ENCODE measurements at regions not wholly inside any gene's neighbourhood (a gene's known extent, or its start where the extent isn't known, plus 50 kb on each side); places are given as distances from the start of the nearest gene placed in this dataset.
A peak's percentile ranks its signal among the peaks of the same experiment; 100 is the strongest.

DNA sequence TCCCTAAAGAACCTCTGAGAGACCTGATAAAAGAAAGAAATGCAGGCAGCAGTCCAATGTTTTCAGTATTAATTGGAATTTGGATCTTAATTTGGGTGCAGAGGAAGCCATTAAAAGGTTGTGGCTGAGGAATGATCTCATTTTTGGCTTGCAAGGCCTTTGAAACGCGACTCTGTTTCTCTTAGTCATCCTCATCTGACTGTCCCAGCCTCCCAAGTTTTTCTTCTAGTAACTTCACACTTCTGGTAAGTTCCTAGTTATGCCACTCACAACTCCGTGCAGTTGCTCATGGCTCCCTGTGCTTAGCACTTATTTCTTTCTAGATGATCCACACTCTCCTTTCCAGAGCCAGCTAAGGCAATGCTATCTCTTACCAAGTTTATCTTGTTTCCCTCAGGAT, 147.4 kb upstream of the USP24 start:
- no peaks in the 10 kb centered on the region for H3K9me3 ChIP-seq (ENCODE audit: control insufficient read depth, insufficient read depth, low read depth, low read length)
- H3K36me3 ChIP-seq (ENCODE audit: control insufficient read depth, insufficient read depth, low read length), result no peaks in the 10 kb centered on the region
- no peak overlapping the region for H2AFZ ChIP-seq (ENCODE audit: low read length)
- TF ChIP-seq, protein P1, sequence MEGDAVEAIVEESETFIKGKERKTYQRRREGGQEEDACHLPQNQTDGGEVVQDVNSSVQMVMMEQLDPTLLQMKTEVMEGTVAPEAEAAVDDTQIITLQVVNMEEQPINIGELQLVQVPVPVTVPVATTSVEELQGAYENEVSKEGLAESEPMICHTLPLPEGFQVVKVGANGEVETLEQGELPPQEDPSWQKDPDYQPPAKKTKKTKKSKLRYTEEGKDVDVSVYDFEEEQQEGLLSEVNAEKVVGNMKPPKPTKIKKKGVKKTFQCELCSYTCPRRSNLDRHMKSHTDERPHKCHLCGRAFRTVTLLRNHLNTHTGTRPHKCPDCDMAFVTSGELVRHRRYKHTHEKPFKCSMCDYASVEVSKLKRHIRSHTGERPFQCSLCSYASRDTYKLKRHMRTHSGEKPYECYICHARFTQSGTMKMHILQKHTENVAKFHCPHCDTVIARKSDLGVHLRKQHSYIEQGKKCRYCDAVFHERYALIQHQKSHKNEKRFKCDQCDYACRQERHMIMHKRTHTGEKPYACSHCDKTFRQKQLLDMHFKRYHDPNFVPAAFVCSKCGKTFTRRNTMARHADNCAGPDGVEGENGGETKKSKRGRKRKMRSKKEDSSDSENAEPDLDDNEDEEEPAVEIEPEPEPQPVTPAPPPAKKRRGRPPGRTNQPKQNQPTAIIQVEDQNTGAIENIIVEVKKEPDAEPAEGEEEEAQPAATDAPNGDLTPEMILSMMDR (conservative IDR thresholded peaks at IDR 0.05 in 1 of 2, IDR thresholded peaks at IDR 0.05 in 1 of 2; ENCODE audit: low read depth in 1 of 2, low read length in 2 of 2), result no peak
- TF ChIP-seq EZH2 (IDR thresholded peaks at IDR 0.05; ENCODE audit: low read length, missing control alignments), result no peak
- peaks cover 7% of the 10 kb centered on the region for H3K4me1 ChIP-seq (ENCODE audit: control insufficient read depth, extremely low read depth, insufficient read depth, low read length)
- H3K27me3 ChIP-seq (ENCODE audit: control insufficient read depth, insufficient read depth, low read length), result no peaks in the 10 kb centered on the region
- no peak overlapping the region for H3K27ac ChIP-seq (ENCODE audit: insufficient read depth, low read length)
- DNase-seq (ENCODE audit: low read depth in 2 of 2), result peak; percentile 77 to 85
- no peaks in the 10 kb centered on the region for H4K20me1 ChIP-seq (ENCODE audit: control insufficient read depth, extremely low read depth, insufficient read depth, low read length)
- no peak overlapping the region for H3K4me2 ChIP-seq (ENCODE audit: extremely low read depth, insufficient read depth, low read length)
- H3K79me2 ChIP-seq (ENCODE audit: control insufficient read depth, insufficient read depth, low read length), result no peaks in the 10 kb centered on the region
- H3K4me3 ChIP-seq (replicated peaks in 1 of 4; ENCODE audit: control extremely low read depth in 1 of 4, insufficient read depth in 1 of 4, low read depth in 3 of 4, low read length in 4 of 4), result no peak overlapping the region
- no peak overlapping the region for H3K9ac ChIP-seq (ENCODE audit: insufficient read depth, low read length)

DNA sequence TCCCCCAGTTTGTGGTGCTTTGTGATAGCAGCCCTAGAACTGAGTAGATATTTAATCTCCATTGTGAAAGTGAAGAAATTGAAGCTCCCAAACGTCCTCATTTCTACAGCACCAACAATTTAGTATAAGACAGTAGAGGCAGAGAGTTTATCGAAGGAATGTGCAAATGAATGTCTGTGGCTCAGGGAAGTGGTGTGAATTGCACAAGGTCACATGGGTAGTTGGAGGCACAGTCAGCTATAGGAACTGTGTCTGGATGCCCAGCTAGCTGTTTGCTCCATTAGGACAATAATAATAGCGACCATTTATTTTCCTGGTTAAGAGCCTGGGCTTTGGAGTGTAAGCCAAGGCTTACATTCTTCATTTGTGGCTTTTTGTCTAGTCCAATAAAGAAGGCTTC, 144.4 kb upstream of the USP24 start:
- H2AFZ ChIP-seq (ENCODE audit: low read length), result no peak overlapping the region
- no peaks in the 10 kb centered on the region for H3K9me3 ChIP-seq (ENCODE audit: control insufficient read depth, insufficient read depth, low read depth, low read length)
- no peak for DNase-seq (ENCODE audit: low read depth in 2 of 2)
- no peaks in the 10 kb centered on the region for H3K27me3 ChIP-seq (ENCODE audit: control insufficient read depth, insufficient read depth, low read length)
- no peak overlapping the region for H3K4me3 ChIP-seq (replicated peaks in 1 of 4; ENCODE audit: control extremely low read depth in 1 of 4, insufficient read depth in 1 of 4, low read depth in 3 of 4, low read length in 4 of 4)
- no peaks in the 10 kb centered on the region for H4K20me1 ChIP-seq (ENCODE audit: control insufficient read depth, extremely low read depth, insufficient read depth, low read length)
- TF ChIP-seq, protein P1 (conservative IDR thresholded peaks at IDR 0.05 in 1 of 2, IDR thresholded peaks at IDR 0.05 in 1 of 2; ENCODE audit: low read depth in 1 of 2, low read length in 2 of 2), result no peak
- TF ChIP-seq EZH2 (IDR thresholded peaks at IDR 0.05; ENCODE audit: low read length, missing control alignments), result no peak
- peaks cover 7% of the 10 kb centered on the region for H3K4me1 ChIP-seq (ENCODE audit: control insufficient read depth, extremely low read depth, insufficient read depth, low read length)
- no peak overlapping the region for H3K9ac ChIP-seq (ENCODE audit: insufficient read depth, low read length)
- H3K79me2 ChIP-seq (ENCODE audit: control insufficient read depth, insufficient read depth, low read length), result no peaks in the 10 kb centered on the region
- no peaks in the 10 kb centered on the region for H3K36me3 ChIP-seq (ENCODE audit: control insufficient read depth, insufficient read depth, low read length)
- H3K4me2 ChIP-seq (ENCODE audit: extremely low read depth, insufficient read depth, low read length), result no peak overlapping the region
- no peak overlapping the region for H3K27ac ChIP-seq (ENCODE audit: insufficient read depth, low read length)

DNA sequence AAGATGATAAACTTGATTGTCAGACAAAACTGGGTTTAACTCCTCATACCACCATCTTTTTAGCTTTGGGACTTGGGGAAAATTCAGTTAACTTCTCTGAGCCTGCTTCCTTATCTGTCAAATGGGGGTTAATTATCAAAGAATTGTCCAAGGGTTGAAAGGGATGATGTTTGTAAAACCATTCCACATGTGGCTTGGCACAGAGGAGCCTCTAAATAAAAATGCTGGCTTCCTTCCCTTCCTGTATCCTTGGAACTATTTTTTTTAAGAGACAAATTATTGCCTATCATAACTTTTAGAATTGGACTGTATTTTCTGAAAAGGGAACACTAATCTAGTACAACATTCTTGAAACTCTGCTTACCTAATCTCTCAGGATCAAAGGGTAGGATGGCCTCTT, 143.4 kb upstream of the USP24 start:
- H3K27ac ChIP-seq (ENCODE audit: insufficient read depth, low read length), result no peak overlapping the region
- H3K4me2 ChIP-seq (ENCODE audit: extremely low read depth, insufficient read depth, low read length), result no peak overlapping the region
- H2AFZ ChIP-seq (ENCODE audit: low read length), result no peak overlapping the region
- no peaks in the 10 kb centered on the region for H4K20me1 ChIP-seq (ENCODE audit: control insufficient read depth, extremely low read depth, insufficient read depth, low read length)
- H3K9ac ChIP-seq (ENCODE audit: insufficient read depth, low read length), result no peak overlapping the region
- no peaks in the 10 kb centered on the region for H3K36me3 ChIP-seq (ENCODE audit: control insufficient read depth, insufficient read depth, low read length)
- H3K27me3 ChIP-seq (ENCODE audit: control insufficient read depth, insufficient read depth, low read length), result no peaks in the 10 kb centered on the region
- TF ChIP-seq, protein P1 (conservative IDR thresholded peaks at IDR 0.05 in 1 of 2, IDR thresholded peaks at IDR 0.05 in 1 of 2; ENCODE audit: low read depth in 1 of 2, low read length in 2 of 2), result no peak
- no peak for TF ChIP-seq EZH2 (IDR thresholded peaks at IDR 0.05; ENCODE audit: low read length, missing control alignments)
- H3K4me3 ChIP-seq (replicated peaks in 1 of 4; ENCODE audit: control extremely low read depth in 1 of 4, insufficient read depth in 1 of 4, low read depth in 3 of 4, low read length in 4 of 4), result no peak overlapping the region
- H3K4me1 ChIP-seq (ENCODE audit: control insufficient read depth, extremely low read depth, insufficient read depth, low read length), result peaks cover 7% of the 10 kb centered on the region
- no peaks in the 10 kb centered on the region for H3K9me3 ChIP-seq (ENCODE audit: control insufficient read depth, insufficient read depth, low read depth, low read length)
- DNase-seq (ENCODE audit: low read depth in 2 of 2), result no peak
- H3K79me2 ChIP-seq (ENCODE audit: control insufficient read depth, insufficient read depth, low read length), result no peaks in the 10 kb centered on the region
